GM06990 (cell line): ENCODE measurements at regions not wholly inside any gene's neighbourhood (a gene's known extent, or its start where the extent isn't known, plus 50 kb on each side); places are given as distances from the start of the nearest gene placed in this dataset.
A peak's percentile ranks its signal among the peaks of the same experiment; 100 is the strongest.

Source experiments
- DNase-seq: peaks from one replicate; pipeline ENCODE4 v3.0.0-alpha.2; 2011; ENCODE audit not compliant: insufficient read length; ENCODE audit errors: extremely low read depth
- H3K27me3 ChIP-seq: replicated peaks from 2 replicates; pipeline ENCODE4 v1.6.0; 2011; ENCODE audit warnings: low read length; ENCODE audit not compliant: control insufficient read depth, insufficient read depth
- H3K36me3 ChIP-seq: 2 replicates; pipeline ENCODE4 v1.5.1; 2011; ENCODE audit warnings: low read length; ENCODE audit not compliant: control insufficient read depth, insufficient read depth
- H3K4me3 ChIP-seq: replicated peaks from 2 replicates; pipeline ENCODE4 v1.5.1; 2011; ENCODE audit warnings: low read depth, mild to moderate bottlenecking, control low read depth, low read length
- TF ChIP-seq, protein P1 (sequence below): IDR thresholded peaks from 2 replicates; pipeline ENCODE4 v1.5.1; 2011; ENCODE audit warnings: low read length, control low read depth, mild to moderate bottlenecking, inconsistent platforms; ENCODE audit not compliant: insufficient read depth, poor library complexity, severe bottlenecking

DNA sequence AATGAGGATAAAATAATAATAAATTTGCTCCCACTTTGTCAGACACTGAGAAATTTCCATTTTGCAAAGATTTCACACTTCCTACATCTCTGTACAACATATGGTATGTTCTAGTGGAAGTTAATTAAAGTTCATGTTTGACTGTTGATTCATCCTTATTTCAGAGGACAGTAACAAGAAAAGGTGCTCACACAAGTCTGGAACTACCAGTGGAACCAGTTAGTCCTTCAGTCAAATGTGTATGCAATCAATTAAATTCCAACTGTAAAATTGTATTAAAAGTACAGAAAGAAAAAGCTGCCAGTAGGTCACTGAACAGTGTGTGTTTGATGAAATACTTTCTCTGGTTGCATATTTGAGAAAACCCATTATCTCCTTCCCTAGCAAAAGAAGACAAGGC, 496.0 kb upstream of the PKN2 start:
- TF ChIP-seq, protein P1, sequence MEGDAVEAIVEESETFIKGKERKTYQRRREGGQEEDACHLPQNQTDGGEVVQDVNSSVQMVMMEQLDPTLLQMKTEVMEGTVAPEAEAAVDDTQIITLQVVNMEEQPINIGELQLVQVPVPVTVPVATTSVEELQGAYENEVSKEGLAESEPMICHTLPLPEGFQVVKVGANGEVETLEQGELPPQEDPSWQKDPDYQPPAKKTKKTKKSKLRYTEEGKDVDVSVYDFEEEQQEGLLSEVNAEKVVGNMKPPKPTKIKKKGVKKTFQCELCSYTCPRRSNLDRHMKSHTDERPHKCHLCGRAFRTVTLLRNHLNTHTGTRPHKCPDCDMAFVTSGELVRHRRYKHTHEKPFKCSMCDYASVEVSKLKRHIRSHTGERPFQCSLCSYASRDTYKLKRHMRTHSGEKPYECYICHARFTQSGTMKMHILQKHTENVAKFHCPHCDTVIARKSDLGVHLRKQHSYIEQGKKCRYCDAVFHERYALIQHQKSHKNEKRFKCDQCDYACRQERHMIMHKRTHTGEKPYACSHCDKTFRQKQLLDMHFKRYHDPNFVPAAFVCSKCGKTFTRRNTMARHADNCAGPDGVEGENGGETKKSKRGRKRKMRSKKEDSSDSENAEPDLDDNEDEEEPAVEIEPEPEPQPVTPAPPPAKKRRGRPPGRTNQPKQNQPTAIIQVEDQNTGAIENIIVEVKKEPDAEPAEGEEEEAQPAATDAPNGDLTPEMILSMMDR, result no peak
- no peak overlapping the region for H3K4me3 ChIP-seq
- H3K27me3 ChIP-seq, result no peaks in the 10 kb centered on the region
- H3K36me3 ChIP-seq, result no peaks in the 10 kb centered on the region
- no peak for DNase-seq

DNA sequence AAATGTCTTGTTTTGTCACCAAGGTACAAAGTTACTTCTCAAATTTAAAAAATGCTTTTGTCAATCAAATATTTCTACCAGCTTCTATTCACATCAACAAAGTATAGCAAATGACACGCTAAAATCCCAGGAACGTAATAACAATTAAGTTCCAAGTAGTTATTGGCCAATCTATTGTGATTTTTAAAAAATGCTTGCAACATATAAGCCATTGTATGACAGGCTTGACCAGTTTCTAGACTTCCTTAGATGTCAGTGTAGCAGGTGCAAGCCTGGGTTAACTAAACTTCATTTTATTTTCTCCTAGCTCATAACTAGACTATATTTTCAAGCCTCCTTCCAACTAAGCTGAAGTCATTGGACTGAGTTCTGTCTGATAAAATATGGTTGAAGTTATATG, 494.5 kb upstream of the PKN2 start:
- no peaks in the 10 kb centered on the region for H3K36me3 ChIP-seq
- TF ChIP-seq, protein P1, result no peak
- no peaks in the 10 kb centered on the region for H3K27me3 ChIP-seq
- no peak overlapping the region for H3K4me3 ChIP-seq
- no peak for DNase-seq

DNA sequence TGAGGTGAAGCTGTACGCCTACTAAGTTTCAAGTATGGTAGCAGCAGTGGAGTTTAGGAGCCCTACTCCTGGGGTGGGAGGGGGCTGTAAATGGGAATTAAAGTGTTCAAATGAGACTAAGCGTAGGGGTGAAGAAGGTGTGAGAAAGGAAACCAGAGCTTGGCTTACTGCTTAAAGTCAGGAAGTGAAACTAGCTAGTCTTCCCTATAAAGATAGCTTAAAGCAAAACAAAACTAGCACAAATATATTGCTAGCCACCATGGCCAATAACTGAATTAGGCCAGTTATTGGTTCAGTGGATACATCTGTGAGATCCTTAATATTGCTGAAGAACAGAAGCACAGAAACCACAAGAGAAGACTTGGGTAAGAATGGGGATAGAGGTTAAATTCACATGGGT, 492.2 kb upstream of the PKN2 start:
- H3K4me3 ChIP-seq, result no peak overlapping the region
- no peaks in the 10 kb centered on the region for H3K27me3 ChIP-seq
- H3K36me3 ChIP-seq, result no peaks in the 10 kb centered on the region
- TF ChIP-seq, protein P1, result no peak
- peak; percentile 8 for DNase-seq

DNA sequence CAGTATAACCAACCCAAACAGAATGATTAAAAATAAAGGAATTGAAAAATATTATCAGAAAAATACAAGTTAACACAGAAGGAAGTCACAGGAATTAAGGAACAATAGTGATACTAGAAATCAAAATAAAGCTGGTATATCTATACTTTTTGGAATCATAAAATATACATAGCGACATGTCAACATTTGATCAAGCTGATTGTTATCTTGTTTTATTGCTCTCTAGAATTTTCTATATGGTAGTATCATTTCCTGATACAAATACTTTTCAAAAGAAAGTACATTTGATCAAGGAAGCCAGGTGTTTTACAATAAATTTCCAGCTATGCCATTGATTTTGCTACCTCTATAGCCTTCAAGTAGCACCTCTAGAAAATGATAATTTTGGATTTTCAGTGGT, 489.5 kb upstream of the PKN2 start:
- Histone ChIP-seq H3K36me3 (no peaks in the 10 kb centered on the region), H3K4me3 (no peak overlapping the region), H3K27me3 (no peaks in the 10 kb centered on the region)
- DNase-seq, result no peak
- TF ChIP-seq, protein P1, result no peak

DNA sequence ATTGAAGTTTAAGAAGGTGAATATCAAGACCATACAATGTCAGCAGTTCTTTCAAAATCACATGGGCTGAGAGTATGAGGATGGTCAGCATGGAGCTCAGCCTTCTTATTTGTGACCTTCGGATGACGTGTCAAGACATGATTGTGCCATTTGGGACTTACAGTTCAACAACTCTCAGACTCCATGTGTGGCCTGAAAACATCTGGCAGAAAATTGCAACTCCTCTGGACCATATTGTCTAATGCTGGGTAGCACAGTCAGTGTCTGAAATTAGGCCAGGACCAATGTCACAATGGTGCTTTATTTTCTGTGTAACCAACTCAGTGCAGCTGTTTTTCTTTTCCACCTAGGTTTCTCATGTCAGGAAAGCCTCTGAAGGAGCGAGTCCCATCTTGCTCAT, 483.5 kb upstream of the PKN2 start:
- TF ChIP-seq, protein P1, result no peak
- H3K36me3 ChIP-seq, result no peaks in the 10 kb centered on the region
- DNase-seq, result no peak

DNA sequence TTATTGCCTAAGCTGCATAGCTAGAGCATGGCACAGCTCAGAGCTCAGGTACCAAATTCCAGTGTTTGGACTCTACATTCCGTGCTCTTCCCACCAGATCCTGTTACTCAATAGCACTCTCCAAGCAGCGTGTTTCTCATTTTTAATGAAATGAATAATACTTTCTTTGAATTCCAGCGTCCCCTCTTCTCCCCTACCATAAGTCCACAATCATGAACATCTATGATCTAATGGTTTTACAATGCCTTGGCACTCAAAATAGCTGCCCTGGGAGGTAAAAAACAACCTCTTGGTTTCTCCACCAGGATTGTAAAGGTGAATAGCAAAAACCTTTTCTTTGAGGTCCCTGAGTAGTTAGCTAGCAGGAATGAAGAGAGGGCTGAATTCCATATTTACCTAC, 480.0 kb upstream of the PKN2 start:
- Histone ChIP-seq H3K36me3 (no peaks in the 10 kb centered on the region), H3K27me3 (no peaks in the 10 kb centered on the region), H3K4me3 (no peak overlapping the region)
- TF ChIP-seq, protein P1, result no peak
- no peak for DNase-seq

More for the DNA sequence above, 483.5 kb upstream of the PKN2 start:
- no peak overlapping the region for H3K4me3 ChIP-seq
- H3K27me3 ChIP-seq, result no peaks in the 10 kb centered on the region
